HepG2 (cell line): ENCODE measurements at regions not wholly inside any gene's neighbourhood (a gene's known extent, or its start where the extent isn't known, plus 50 kb on each side); places are given as distances from the start of the nearest gene placed in this dataset.

Experiments used
- ATAC-seq: fragments of 200-7000 bp; cut with Tn5 transposase; 3 replicates; pipeline ENCODE4 v1.9.1; 2020; ENCODE audit warnings: mild to moderate bottlenecking, moderate library complexity
- BruUV-seq: library from RNA; stranded (reverse); fragments of 400-500 nt; replicated peaks from 2 replicates; lab custom pipeline; 2021; lab: Mats Ljungman, UMichigan
- CTCF ChIA-PET: fragments of 300-600 bp; formaldehyde crosslinking; extraction: SDS; loops from one replicate; lab custom pipeline; 2021; ENCODE audit warnings: low total read pairs, inconsistent platforms, low intra/inter-chr PET ratio; lab: Yijun Ruan, JAX
- POLR2A ChIA-PET: fragments of 350-600 bp; sonication (Branson Sonifier 250); formaldehyde crosslinking; loops from one replicate; lab custom pipeline; 2020; ENCODE audit warnings: antibody characterized with exemption, inconsistent platforms; lab: Yijun Ruan, JAX
- DNase-seq: peaks from one replicate; pipeline ENCODE4 v3.0.0-alpha.2; 2015; ENCODE audit warnings: low spot score
- FAIRE-seq: peaks from 3 replicates; lab custom pipeline; 2011; peaks lifted over from hg19 to GRCh38; lab: Jason Lieb, UNC
- H2AFZ ChIP-seq: one replicate; pipeline ENCODE4 v1.6.1; 2011; ENCODE audit warnings: low read length, inconsistent platforms
- H3K27ac ChIP-seq: fragments of 300-600 bp; 3 replicates; pipeline ENCODE4 v1.8.0; 2011; ENCODE audit warnings: mixed run types, mild to moderate bottlenecking, mixed read lengths, low read length, inconsistent platforms; ENCODE audit not compliant: insufficient read depth; ENCODE audit errors: extremely low read length
- H3K27me3 ChIP-seq, 2 experiments: fragments of 200-600 bp in 1 of 2; 2 replicates in 1 of 2; 3 replicates in 1 of 2; pipeline versions ENCODE4 v1.6.0 to v1.8.0; 2011; ENCODE audit warnings: low read length in 2 of 2, mild to moderate bottlenecking in 2 of 2, moderate library complexity in 2 of 2, inconsistent platforms in 1 of 2; ENCODE audit not compliant: insufficient read depth in 2 of 2, control insufficient read depth in 1 of 2
- H3K36me3 ChIP-seq, 2 experiments: fragments of 200-600 bp in 1 of 2; replicated peaks in 1 of 2; 2 replicates in 1 of 2; 3 replicates in 1 of 2; pipeline versions ENCODE4 v1.5.1 to v1.8.0; 2011; ENCODE audit warnings: low read length in 2 of 2, inconsistent platforms in 1 of 2; ENCODE audit not compliant: insufficient read depth in 2 of 2, control insufficient read depth in 1 of 2
- H3K4me1 ChIP-seq: 2 replicates; pipeline ENCODE4 v1.5.1; 2012; ENCODE audit warnings: low read length, inconsistent platforms; ENCODE audit not compliant: insufficient read depth
- H3K4me2 ChIP-seq: 2 replicates; pipeline ENCODE4 v1.6.0; 2011; ENCODE audit warnings: low read depth, low read length, inconsistent platforms
- H3K4me3 ChIP-seq, 3 experiments: fragments of 200-600 bp in 1 of 3; sonication (generic), shearing (Covaris generic) in 1 of 3; replicated peaks in 1 of 3; 2 replicates each; pipeline ENCODE4 v1.5.1; 2011 to 2016; ENCODE audit warnings: low read length in 3 of 3, inconsistent platforms in 2 of 3, low read depth in 2 of 3, mild to moderate bottlenecking in 2 of 3, control low read depth in 1 of 3, mixed read lengths in 1 of 3; ENCODE audit not compliant: insufficient read depth in 1 of 3
- H3K79me2 ChIP-seq: one replicate; pipeline ENCODE4 v1.6.1; 2011; ENCODE audit warnings: low read length, inconsistent platforms; ENCODE audit not compliant: insufficient read depth
- H3K9ac ChIP-seq: 2 replicates; pipeline ENCODE4 v1.6.0; 2011; ENCODE audit warnings: mild to moderate bottlenecking, low read depth, low read length, inconsistent platforms; ENCODE audit not compliant: insufficient read depth
- H3K9me3 ChIP-seq: 2 replicates; pipeline ENCODE4 v1.5.1; 2012; ENCODE audit warnings: mild to moderate bottlenecking, low read length
- H4K20me1 ChIP-seq: 2 replicates; pipeline ENCODE4 v1.6.0; 2011; ENCODE audit warnings: inconsistent platforms, mild to moderate bottlenecking, low read length, moderate library complexity; ENCODE audit not compliant: insufficient read depth
- AFF4 ChIP-seq: sonication (generic); formaldehyde crosslinking; IDR thresholded peaks from 2 replicates; pipeline ENCODE4 v1.4.0; 2020; ENCODE audit warnings: missing genetic modification reagents
- CHD2 ChIP-seq: IDR thresholded peaks from 2 replicates; pipeline ENCODE4 v1.6.1; 2011; ENCODE audit warnings: low read depth, low read length, improper control_type of control experiment
- GPBP1L1 ChIP-seq: sonication (generic); formaldehyde crosslinking; IDR thresholded peaks from 2 replicates; pipeline ENCODE4 v1.5.0; 2020; ENCODE audit warnings: mild to moderate bottlenecking, missing genetic modification reagents
- SAP130 ChIP-seq: IDR thresholded peaks from 2 replicates; pipeline ENCODE4 v1.6.1; 2016; ENCODE audit warnings: low read depth
- ZNF800 ChIP-seq: sonication (generic); formaldehyde crosslinking; IDR thresholded peaks from 2 replicates; pipeline ENCODE4 v1.4.0; 2020; ENCODE audit warnings: missing genetic modification reagents
- WGBS: methylation state at CpG from one replicate; pipeline ENCODE4 v1.1.6; 2017; ENCODE audit warnings: low lambda C conversion rate; 5-methylcytosine and 5-hydroxymethylcytosine counted together
- in situ Hi-C: cut with HindIII; loops from 2 replicates; pipeline ENCODE4 v1.10.0; 2017; ENCODE audit warnings: low pct_unique_long_range_greater_than_20kb; ENCODE audit not compliant: extremely low pct_ligation_motif_present
- intact Hi-C: fragments of 100-400 bp; cut with micrococcal nuclease; formaldehyde crosslinking; loops from one replicate; pipeline ENCODE4 v1.10.0; 2022; ENCODE audit not compliant: unreplicated experiment
- TF ChIP-seq, protein P1 (sequence below): IDR thresholded peaks from 2 replicates; pipeline ENCODE4 v1.6.1; 2016; ENCODE audit warnings: missing compliant biosample characterization, missing genetic modification reagents, borderline replicate concordance
- TF ChIP-seq, protein P2 (sequence below): sonication (generic); formaldehyde crosslinking; IDR thresholded peaks from 2 replicates; pipeline ENCODE4 v1.8.0; 2022; ENCODE audit warnings: low read depth, missing genetic modification reagents
- TF ChIP-seq, protein P3 (sequence below): sonication (generic); formaldehyde crosslinking; IDR thresholded peaks from 2 replicates; pipeline ENCODE4 v1.8.1; 2023; ENCODE audit warnings: mild to moderate bottlenecking, inconsistent platforms, moderate library complexity, missing genetic modification reagents, borderline replicate concordance
- TF ChIP-seq, protein P4 (sequence below): sonication (generic); formaldehyde crosslinking; IDR thresholded peaks from 2 replicates; pipeline ENCODE4 v1.5.0; 2020; ENCODE audit warnings: missing genetic modification reagents

DNA sequence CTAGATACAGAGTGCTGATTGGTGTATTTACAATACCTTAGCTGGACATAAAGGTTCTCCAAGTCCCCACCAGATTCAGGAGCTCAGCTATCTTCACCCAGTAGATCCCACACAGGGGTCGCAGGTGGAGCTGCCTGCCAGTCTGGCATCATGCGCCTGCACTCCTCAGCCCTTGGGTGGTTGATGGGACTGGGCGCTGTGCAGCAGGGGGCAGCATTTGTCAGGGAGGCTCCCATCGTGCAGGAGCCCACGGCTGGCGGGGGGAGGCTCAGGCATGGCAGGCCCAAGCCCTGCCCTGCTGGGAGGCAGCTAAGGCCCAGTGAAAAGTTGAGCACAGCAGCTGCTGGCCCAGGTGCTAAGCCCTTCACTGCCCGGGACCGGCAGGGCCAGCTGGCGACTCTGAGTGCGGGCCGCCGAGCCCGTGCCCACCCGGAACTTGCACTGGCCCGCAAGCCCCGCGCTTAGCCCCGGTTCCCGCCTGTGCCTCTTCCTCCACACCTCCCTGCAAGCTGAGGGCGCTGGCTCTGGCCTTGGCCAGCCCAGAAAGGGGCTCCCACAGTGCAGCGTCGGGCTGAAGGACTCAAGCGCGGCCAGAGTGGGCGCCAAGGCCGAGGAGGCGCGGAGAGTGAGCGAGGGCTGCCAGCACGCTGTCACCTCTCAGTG lies 314.1 kb upstream of the ATP10B start (continued):
- no peak for TF ChIP-seq AFF4 (CRISPR knock-in tag)

DNA sequence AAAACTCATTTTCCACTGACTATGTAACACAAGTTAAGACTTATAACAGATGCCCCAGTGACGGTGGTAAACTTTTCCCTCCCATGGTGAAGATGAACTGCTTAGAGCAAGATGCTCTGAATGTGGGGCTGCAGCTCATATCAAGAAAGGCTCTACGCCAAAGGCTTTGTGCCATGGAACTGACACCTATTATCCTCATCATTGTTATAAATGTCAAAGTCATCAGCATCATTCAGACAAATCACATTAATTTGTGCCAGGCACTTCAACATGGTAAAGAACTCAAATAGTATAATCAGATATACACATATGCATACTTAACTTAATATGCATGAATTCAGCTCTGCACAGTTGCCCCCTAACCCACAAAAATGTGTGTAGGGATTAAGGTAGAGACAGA lies 305.9 kb upstream of the ATP10B start:
- Histone ChIP-seq H3K36me3 (no peaks in the 10 kb centered on the region), H3K4me2 (no peak overlapping the region), H4K20me1 (no peaks in the 10 kb centered on the region), H3K9me3 (0 out of 2 replicates have a peak, but pooled peaks cover 5% of the 10 kb centered on the region), H3K27me3 (no peaks in the 10 kb centered on the region), H3K79me2 (no peaks in the 10 kb centered on the region), H3K27ac (no peak overlapping the region), H3K9ac (no peak overlapping the region), H3K4me1 (no peaks in the 10 kb centered on the region), H3K4me3 (no peak overlapping the region), H2AFZ (no peak overlapping the region)
- intact Hi-C loops (no loop called here), in situ Hi-C loops (no loop called here)
- ATAC-seq (no peak), FAIRE-seq (no peak), DNase-seq (no peak)
- 8% methylated on average over 2 of the region's 2 CpGs for WGBS
- ChIA-PET POLR2A (no interaction called here), CTCF (no interaction called here)
- BruUV-seq = no TSS peak
- TF ChIP-seq, protein P1, sequence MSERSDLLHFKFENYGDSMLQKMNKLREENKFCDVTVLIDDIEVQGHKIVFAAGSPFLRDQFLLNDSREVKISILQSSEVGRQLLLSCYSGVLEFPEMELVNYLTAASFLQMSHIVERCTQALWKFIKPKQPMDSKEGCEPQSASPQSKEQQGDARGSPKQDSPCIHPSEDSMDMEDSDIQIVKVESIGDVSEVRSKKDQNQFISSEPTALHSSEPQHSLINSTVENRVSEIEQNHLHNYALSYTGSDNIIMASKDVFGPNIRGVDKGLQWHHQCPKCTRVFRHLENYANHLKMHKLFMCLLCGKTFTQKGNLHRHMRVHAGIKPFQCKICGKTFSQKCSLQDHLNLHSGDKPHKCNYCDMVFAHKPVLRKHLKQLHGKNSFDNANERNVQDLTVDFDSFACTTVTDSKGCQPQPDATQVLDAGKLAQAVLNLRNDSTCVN (CRISPR knock-in tag) = no peak
- TF ChIP-seq CHD2 = no peak
- TF ChIP-seq, protein P2, sequence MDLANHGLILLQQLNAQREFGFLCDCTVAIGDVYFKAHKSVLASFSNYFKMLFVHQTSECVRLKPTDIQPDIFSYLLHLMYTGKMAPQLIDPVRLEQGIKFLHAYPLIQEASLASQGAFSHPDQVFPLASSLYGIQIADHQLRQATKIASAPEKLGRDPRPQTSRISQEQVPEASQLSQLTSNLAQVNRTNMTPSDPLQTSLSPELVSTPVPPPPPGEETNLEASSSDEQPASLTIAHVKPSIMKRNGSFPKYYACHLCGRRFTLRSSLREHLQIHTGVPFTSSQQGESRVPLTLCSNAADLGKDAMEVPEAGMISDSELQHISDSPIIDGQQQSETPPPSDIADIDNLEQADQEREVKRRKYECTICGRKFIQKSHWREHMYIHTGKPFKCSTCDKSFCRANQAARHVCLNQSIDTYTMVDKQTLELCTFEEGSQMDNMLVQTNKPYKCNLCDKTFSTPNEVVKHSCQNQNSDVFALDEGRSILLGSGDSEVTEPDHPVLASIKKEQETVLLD (CRISPR knock-in tag) = no peak
- no peak for TF ChIP-seq SAP130
- no peak for TF ChIP-seq ZNF800 (CRISPR knock-in tag)
- no peak for TF ChIP-seq GPBP1L1 (CRISPR knock-in tag)
- TF ChIP-seq, protein P3, sequence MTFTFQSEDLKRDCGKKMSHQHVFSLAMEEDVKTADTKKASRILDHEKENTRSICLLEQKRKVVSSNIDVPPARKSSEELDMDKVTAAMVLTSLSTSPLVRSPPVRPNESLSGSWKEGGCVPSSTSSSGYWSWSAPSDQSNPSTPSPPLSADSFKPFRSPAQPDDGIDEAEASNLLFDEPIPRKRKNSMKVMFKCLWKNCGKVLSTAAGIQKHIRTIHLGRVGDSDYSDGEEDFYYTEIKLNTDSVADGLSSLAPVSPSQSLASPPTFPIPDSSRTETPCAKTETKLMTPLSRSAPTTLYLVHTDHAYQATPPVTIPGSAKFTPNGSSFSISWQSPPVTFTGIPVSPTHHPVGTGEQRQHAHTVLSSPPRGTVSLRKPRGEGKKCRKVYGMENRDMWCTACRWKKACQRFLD (CRISPR knock-in tag) = no peak
- TF ChIP-seq, protein P4, sequence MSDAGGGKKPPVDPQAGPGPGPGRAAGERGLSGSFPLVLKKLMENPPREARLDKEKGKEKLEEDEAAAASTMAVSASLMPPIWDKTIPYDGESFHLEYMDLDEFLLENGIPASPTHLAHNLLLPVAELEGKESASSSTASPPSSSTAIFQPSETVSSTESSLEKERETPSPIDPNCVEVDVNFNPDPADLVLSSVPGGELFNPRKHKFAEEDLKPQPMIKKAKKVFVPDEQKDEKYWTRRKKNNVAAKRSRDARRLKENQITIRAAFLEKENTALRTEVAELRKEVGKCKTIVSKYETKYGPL (CRISPR knock-in tag) = no peak
